Fibroblast of the conjunctiva (primary cell): ENCODE measurements at regions not wholly inside any gene's neighbourhood (a gene's known extent, or its start where the extent isn't known, plus 50 kb on each side); places are given as distances from the start of the nearest gene placed in this dataset.
"Not testable (repeated sequence)": the region's sequence is repeated elsewhere in the genome, so short reads cannot be mapped to it uniquely, and the experiment has no call there.

Source experiments
- DNase-seq: peaks from one replicate; pipeline ENCODE4 v3.0.0-alpha.2; 2010; ENCODE audit warnings: low read depth

GRCh38 chr1:95903060-95903459 is 669.0 kb downstream of the RWDD3 start:
- no peak for DNase-seq

- no peak for DNase-seq
These were observed 671.9 kb downstream of the RWDD3 start for GRCh38 chr1:95905818-95906395.

- not testable (repeated sequence) for DNase-seq
These were observed 677.7 kb downstream of the RWDD3 start for GRCh38 chr1:95911739-95912138.

GRCh38 chr1:95916616-95917015 is 682.6 kb downstream of the RWDD3 start:
- peak; percentile 0 for DNase-seq

- DNase-seq, result no peak
These were observed 690.7 kb downstream of the RWDD3 start for GRCh38 chr1:95924684-95925083.

GRCh38 chr1:95926331-95926730 is 692.3 kb downstream of the RWDD3 start:
- no peak for DNase-seq

- DNase-seq, result no peak
These were observed 693.1 kb downstream of the RWDD3 start for GRCh38 chr1:95927061-95927460.

GRCh38 chr1:95935719-95936118 is 701.7 kb downstream of the RWDD3 start:
- DNase-seq, result no peak

- DNase-seq, result no peak
These were observed 707.2 kb downstream of the RWDD3 start for GRCh38 chr1:95941121-95941798.

- DNase-seq, result no peak
These were observed 714.0 kb downstream of the RWDD3 start for GRCh38 chr1:95948023-95948422.

- DNase-seq, result no peak
These were observed 717.5 kb downstream of the RWDD3 start for GRCh38 chr1:95951371-95952102.

GRCh38 chr1:95953015-95953414 is 719.0 kb downstream of the RWDD3 start:
- DNase-seq, result no peak

GRCh38 chr1:95954585-95954984 is 720.6 kb downstream of the RWDD3 start:
- no peak for DNase-seq

GRCh38 chr1:95956215-95956614 is 722.2 kb downstream of the RWDD3 start:
- DNase-seq, result no peak

GRCh38 chr1:95957748-95958147 is 723.7 kb downstream of the RWDD3 start:
- no peak for DNase-seq

- no peak for DNase-seq
These were observed 732.9 kb downstream of the RWDD3 start for GRCh38 chr1:95966866-95967265.

- no peak for DNase-seq
These were observed 740.6 kb downstream of the RWDD3 start for GRCh38 chr1:95974586-95974985.

- DNase-seq, result no peak
These were observed 738.9 kb upstream of the PTBP2 start for GRCh38 chr1:95982711-95983110.

GRCh38 chr1:95983831-95984230 is 737.8 kb upstream of the PTBP2 start:
- no peak for DNase-seq

- no peak for DNase-seq
These were observed 736.7 kb upstream of the PTBP2 start for GRCh38 chr1:95984798-95985374.

GRCh38 chr1:95990033-95990432 is 731.6 kb upstream of the PTBP2 start:
- DNase-seq, result no peak

GRCh38 chr1:95991787-95992520 is 729.6 kb upstream of the PTBP2 start:
- no peak for DNase-seq
